HL-60 (cell line): ENCODE measurements at regions not wholly inside any gene's neighbourhood (a gene's known extent, or its start where the extent isn't known, plus 50 kb on each side); places are given as distances from the start of the nearest gene placed in this dataset.

ENCODE experiments used
- DNase-seq, 2 experiments: peaks; one replicate each; pipeline ENCODE4 v3.0.0-alpha.2; 2010 to 2020; ENCODE audit warnings: low read depth in 1 of 2, low spot score in 1 of 2
- H3K27ac ChIP-seq: fragments of 250-450 bp; sonication (Bioruptor Pico); replicated peaks from 2 replicates; pipeline ENCODE4 v1.5.1; 2020; ENCODE audit warnings: mild to moderate bottlenecking, moderate library complexity
- H3K27me3 ChIP-seq: fragments of 250-450 bp; sonication (Bioruptor Pico); 2 replicates; pipeline ENCODE4 v1.5.1; 2021; ENCODE audit warnings: mild to moderate bottlenecking, moderate library complexity; ENCODE audit not compliant: insufficient read depth, poor library complexity, severe bottlenecking
- H3K4me3 ChIP-seq: replicated peaks from 2 replicates; pipeline ENCODE4 v1.5.1; 2011; ENCODE audit warnings: mild to moderate bottlenecking, control low read depth, low read length; ENCODE audit not compliant: insufficient read depth
- GABPA ChIP-seq: IDR thresholded peaks from 2 replicates; pipeline ENCODE4 v1.6.1; 2012; ENCODE audit warnings: low read depth
- POLR2AphosphoS5 ChIP-seq: IDR thresholded peaks from 2 replicates; pipeline ENCODE4 v1.6.1; 2012; ENCODE audit warnings: low read depth
- SPI1 ChIP-seq: IDR thresholded peaks from 2 replicates; pipeline ENCODE4 v1.6.1; 2012; ENCODE audit warnings: low read depth, mild to moderate bottlenecking, borderline replicate concordance
- TF ChIP-seq, protein P1 (sequence below): IDR thresholded peaks from 2 replicates; pipeline ENCODE4 v1.6.1; 2012; ENCODE audit warnings: low read depth; ENCODE audit not compliant: insufficient replicate concordance
- TF ChIP-seq, protein P2 (sequence below): IDR thresholded peaks from one replicate; pipeline ENCODE4 v1.5.1; 2011; ENCODE audit warnings: low read length, control low read depth, inconsistent platforms; ENCODE audit not compliant: insufficient read depth

DNA sequence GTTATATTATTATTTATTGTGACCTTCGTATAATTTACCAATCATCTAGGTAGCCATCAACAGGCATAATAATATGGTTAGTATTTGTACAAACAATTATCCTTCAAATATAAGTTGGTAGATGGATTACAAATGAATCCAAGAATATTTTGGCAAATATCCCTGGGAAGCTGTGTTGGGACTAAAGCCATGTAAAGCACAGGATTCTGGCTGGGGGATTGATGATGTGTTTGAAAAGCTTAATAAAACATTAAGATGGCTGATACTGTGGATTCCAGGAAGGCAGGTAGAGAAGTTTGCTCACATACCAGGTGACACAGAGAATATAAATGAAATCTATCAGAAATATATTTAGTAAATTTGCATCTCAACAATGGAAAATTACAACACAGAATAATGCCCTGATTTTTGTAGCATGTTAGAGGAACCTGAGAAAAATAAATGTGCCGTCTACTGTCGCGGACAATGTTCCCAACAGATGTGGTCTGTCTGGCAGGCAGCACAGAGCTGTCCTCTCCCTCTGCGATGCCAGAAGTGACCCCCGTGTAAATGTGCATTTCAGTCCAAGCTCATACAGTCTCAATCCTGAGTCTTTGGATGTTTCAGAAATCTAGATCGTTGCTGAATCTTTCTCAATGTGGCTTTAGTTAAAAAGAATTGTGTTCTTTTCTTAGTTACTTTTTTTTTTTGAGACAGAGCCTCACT lies 125.0 kb downstream of the TEX36 start:
- Histone ChIP-seq H3K27ac (no peak overlapping the region), H3K4me3 (no peak overlapping the region), H3K27me3 (peaks cover 5% of the 10 kb centered on the region)
- TF ChIP-seq, protein P1, sequence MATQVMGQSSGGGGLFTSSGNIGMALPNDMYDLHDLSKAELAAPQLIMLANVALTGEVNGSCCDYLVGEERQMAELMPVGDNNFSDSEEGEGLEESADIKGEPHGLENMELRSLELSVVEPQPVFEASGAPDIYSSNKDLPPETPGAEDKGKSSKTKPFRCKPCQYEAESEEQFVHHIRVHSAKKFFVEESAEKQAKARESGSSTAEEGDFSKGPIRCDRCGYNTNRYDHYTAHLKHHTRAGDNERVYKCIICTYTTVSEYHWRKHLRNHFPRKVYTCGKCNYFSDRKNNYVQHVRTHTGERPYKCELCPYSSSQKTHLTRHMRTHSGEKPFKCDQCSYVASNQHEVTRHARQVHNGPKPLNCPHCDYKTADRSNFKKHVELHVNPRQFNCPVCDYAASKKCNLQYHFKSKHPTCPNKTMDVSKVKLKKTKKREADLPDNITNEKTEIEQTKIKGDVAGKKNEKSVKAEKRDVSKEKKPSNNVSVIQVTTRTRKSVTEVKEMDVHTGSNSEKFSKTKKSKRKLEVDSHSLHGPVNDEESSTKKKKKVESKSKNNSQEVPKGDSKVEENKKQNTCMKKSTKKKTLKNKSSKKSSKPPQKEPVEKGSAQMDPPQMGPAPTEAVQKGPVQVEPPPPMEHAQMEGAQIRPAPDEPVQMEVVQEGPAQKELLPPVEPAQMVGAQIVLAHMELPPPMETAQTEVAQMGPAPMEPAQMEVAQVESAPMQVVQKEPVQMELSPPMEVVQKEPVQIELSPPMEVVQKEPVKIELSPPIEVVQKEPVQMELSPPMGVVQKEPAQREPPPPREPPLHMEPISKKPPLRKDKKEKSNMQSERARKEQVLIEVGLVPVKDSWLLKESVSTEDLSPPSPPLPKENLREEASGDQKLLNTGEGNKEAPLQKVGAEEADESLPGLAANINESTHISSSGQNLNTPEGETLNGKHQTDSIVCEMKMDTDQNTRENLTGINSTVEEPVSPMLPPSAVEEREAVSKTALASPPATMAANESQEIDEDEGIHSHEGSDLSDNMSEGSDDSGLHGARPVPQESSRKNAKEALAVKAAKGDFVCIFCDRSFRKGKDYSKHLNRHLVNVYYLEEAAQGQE: no peak
- TF ChIP-seq SPI1: no peak
- DNase-seq: no peak

DNA sequence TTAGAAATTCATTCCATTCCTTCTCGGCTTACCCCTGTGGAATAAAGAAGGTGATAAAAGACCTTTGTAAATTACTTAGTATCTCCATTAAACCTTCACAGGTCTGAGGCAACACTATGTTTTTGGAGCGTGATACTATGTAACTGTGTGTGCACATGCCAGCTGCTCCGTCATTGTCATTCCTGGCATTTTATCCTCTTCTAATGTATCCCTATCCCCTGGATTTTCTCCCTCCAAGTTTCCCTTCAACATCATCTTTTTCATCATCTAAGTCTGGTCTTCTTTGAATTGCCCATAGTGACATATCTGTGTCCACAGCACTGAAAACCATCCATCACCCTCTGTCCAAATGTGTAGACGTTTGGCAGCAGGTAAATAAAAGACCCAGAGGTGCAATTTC lies 125.7 kb downstream of the TEX36 start:
- H3K4me3 ChIP-seq: no peak overlapping the region
- TF ChIP-seq, protein P1: no peak
- TF ChIP-seq, protein P2, sequence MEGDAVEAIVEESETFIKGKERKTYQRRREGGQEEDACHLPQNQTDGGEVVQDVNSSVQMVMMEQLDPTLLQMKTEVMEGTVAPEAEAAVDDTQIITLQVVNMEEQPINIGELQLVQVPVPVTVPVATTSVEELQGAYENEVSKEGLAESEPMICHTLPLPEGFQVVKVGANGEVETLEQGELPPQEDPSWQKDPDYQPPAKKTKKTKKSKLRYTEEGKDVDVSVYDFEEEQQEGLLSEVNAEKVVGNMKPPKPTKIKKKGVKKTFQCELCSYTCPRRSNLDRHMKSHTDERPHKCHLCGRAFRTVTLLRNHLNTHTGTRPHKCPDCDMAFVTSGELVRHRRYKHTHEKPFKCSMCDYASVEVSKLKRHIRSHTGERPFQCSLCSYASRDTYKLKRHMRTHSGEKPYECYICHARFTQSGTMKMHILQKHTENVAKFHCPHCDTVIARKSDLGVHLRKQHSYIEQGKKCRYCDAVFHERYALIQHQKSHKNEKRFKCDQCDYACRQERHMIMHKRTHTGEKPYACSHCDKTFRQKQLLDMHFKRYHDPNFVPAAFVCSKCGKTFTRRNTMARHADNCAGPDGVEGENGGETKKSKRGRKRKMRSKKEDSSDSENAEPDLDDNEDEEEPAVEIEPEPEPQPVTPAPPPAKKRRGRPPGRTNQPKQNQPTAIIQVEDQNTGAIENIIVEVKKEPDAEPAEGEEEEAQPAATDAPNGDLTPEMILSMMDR: no peak
- TF ChIP-seq SPI1 (no peak), GABPA (no peak), POLR2AphosphoS5 (no peak)
- no peak for DNase-seq
- H3K27me3 ChIP-seq: peaks cover 5% of the 10 kb centered on the region
- no peak overlapping the region for H3K27ac ChIP-seq

DNA sequence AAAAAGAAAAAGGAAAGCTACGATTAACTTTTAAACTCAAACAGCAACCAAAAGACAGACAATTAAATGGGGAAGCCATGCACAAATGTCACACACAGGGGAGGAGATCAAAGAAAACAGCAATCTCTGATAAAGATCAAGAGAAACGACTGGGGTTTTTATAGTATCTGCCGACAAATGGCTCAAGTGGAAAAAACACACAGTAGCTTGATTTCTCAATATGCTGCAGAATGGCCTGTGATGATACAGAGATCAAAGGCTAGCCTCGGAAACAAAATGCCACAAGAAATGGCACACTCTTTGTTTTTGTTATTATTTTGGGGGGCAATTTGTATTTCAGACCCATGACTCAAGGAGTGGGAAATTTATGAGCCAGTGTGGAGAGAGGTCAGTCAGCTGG lies 126.1 kb downstream of the TEX36 start:
- peaks cover 5% of the 10 kb centered on the region for H3K27me3 ChIP-seq
- H3K27ac ChIP-seq: no peak overlapping the region
- TF ChIP-seq, protein P1: no peak
- TF ChIP-seq SPI1 (no peak), POLR2AphosphoS5 (no peak), GABPA (no peak)
- TF ChIP-seq, protein P2: no peak
- no peak for DNase-seq
- no peak overlapping the region for H3K4me3 ChIP-seq
